HG03280 (cell line): ENCODE measurements at regions not wholly inside any gene's neighbourhood (a gene's known extent, or its start where the extent isn't known, plus 50 kb on each side); places are given as distances from the start of the nearest gene placed in this dataset.

Experiments used
- ATAC-seq: cut with Tn5 transposase; IDR thresholded peaks from one replicate; pipeline ENCODE4 v1.9.1; 2021; ENCODE audit warnings: mild to moderate bottlenecking, moderate library complexity; ENCODE audit not compliant: unreplicated experiment

GRCh38 chr2:235343156-235343774, 150.6 kb upstream of the AGAP1 start:
- no peak for ATAC-seq

- ATAC-seq, result no peak
These were observed 150.0 kb upstream of the AGAP1 start for GRCh38 chr2:235343869-235344268.

GRCh38 chr2:235345745-235346144, 148.1 kb upstream of the AGAP1 start:
- no peak for ATAC-seq

GRCh38 chr2:235347691-235348090, 146.2 kb upstream of the AGAP1 start:
- ATAC-seq, result no peak

- no peak for ATAC-seq
These were observed 145.5 kb upstream of the AGAP1 start for GRCh38 chr2:235348329-235348728.

GRCh38 chr2:235350234-235350633, 143.6 kb upstream of the AGAP1 start:
- no peak for ATAC-seq

- no peak for ATAC-seq
These were observed 141.3 kb upstream of the AGAP1 start for GRCh38 chr2:235352541-235352940.

GRCh38 chr2:235357881-235358280, 136.0 kb upstream of the AGAP1 start:
- ATAC-seq, result no peak

- no peak for ATAC-seq
These were observed 134.8 kb upstream of the AGAP1 start for GRCh38 chr2:235358981-235359471.

GRCh38 chr2:235360446-235360845, 133.4 kb upstream of the AGAP1 start:
- ATAC-seq, result no peak

GRCh38 chr2:235365743-235366142, 128.1 kb upstream of the AGAP1 start:
- no peak for ATAC-seq

- no peak for ATAC-seq
These were observed 127.5 kb upstream of the AGAP1 start for GRCh38 chr2:235366390-235366789.

- ATAC-seq, result no peak
These were observed 127.0 kb upstream of the AGAP1 start for GRCh38 chr2:235366807-235367206.

- ATAC-seq, result no peak
These were observed 122.8 kb upstream of the AGAP1 start for GRCh38 chr2:235371018-235371417.

- ATAC-seq, result no peak
These were observed 120.7 kb upstream of the AGAP1 start for GRCh38 chr2:235373171-235373570.

GRCh38 chr2:235377176-235377575, 116.7 kb upstream of the AGAP1 start:
- no peak for ATAC-seq

GRCh38 chr2:235378246-235378645, 115.6 kb upstream of the AGAP1 start:
- no peak for ATAC-seq

- ATAC-seq, result no peak
These were observed 114.9 kb upstream of the AGAP1 start for GRCh38 chr2:235378944-235379343.

- no peak for ATAC-seq
These were observed 112.5 kb upstream of the AGAP1 start for GRCh38 chr2:235381261-235381912.

GRCh38 chr2:235382179-235382578, 111.7 kb upstream of the AGAP1 start:
- ATAC-seq, result no peak

GRCh38 chr2:235382601-235383000, 111.2 kb upstream of the AGAP1 start:
- no peak for ATAC-seq

GRCh38 chr2:235383272-235383843, 110.5 kb upstream of the AGAP1 start:
- no peak for ATAC-seq
